ENCODE measurements at regions not wholly inside any gene's neighbourhood (a gene's known extent, or its start where the extent isn't known, plus 50 kb on each side); places are given as distances from the start of the nearest gene placed in this dataset.
A peak's percentile ranks its signal among the peaks of the same experiment; 100 is the strongest.

GRCh38 chr4:1473718-1474117 lies 67.5 kb upstream of the NKX1-1 start:
- Histone ChIP-seq H3K27ac (ENCODE audit: low read depth, low read length, poor library complexity, severe bottlenecking) (no peak overlapping the region), H3K27me3 (replicated peaks; ENCODE audit: insufficient read depth, low read depth, low read length, poor library complexity) (peaks cover 34% of the 10 kb centered on the region), H3K36me3 (ENCODE audit: insufficient read depth, low read length, poor library complexity, severe bottlenecking) (no peaks in the 10 kb centered on the region), H3K9me3 (ENCODE audit: low read depth, low read length, poor library complexity, severe bottlenecking) (no peaks in the 10 kb centered on the region), H3K4me1 (ENCODE audit: insufficient read depth, low read length, poor library complexity, severe bottlenecking) (no peaks in the 10 kb centered on the region), H3K4me3 (ENCODE audit: low read depth, low read length, poor library complexity, severe bottlenecking) (no peak overlapping the region)
- TF ChIP-seq, protein P1, sequence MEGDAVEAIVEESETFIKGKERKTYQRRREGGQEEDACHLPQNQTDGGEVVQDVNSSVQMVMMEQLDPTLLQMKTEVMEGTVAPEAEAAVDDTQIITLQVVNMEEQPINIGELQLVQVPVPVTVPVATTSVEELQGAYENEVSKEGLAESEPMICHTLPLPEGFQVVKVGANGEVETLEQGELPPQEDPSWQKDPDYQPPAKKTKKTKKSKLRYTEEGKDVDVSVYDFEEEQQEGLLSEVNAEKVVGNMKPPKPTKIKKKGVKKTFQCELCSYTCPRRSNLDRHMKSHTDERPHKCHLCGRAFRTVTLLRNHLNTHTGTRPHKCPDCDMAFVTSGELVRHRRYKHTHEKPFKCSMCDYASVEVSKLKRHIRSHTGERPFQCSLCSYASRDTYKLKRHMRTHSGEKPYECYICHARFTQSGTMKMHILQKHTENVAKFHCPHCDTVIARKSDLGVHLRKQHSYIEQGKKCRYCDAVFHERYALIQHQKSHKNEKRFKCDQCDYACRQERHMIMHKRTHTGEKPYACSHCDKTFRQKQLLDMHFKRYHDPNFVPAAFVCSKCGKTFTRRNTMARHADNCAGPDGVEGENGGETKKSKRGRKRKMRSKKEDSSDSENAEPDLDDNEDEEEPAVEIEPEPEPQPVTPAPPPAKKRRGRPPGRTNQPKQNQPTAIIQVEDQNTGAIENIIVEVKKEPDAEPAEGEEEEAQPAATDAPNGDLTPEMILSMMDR (conservative IDR thresholded peaks at IDR 0.05; ENCODE audit: low read depth, low read length): no peak
- no peak for TF ChIP-seq EZH2 (IDR thresholded peaks at IDR 0.05; ENCODE audit: borderline replicate concordance, low read depth, low read length, poor library complexity, severe bottlenecking)
- POLR2A ChIA-PET (ENCODE audit: low non-redundant PET): no interaction called here
- BruUV-seq (replicated peaks): no TSS peak
- intact Hi-C loops (cut with micrococcal nuclease; ENCODE audit: unreplicated experiment): no loop called here
- CTCF ChIA-PET: no interaction called here
- no peak for DNase-seq (ENCODE audit: low spot score)

DNA sequence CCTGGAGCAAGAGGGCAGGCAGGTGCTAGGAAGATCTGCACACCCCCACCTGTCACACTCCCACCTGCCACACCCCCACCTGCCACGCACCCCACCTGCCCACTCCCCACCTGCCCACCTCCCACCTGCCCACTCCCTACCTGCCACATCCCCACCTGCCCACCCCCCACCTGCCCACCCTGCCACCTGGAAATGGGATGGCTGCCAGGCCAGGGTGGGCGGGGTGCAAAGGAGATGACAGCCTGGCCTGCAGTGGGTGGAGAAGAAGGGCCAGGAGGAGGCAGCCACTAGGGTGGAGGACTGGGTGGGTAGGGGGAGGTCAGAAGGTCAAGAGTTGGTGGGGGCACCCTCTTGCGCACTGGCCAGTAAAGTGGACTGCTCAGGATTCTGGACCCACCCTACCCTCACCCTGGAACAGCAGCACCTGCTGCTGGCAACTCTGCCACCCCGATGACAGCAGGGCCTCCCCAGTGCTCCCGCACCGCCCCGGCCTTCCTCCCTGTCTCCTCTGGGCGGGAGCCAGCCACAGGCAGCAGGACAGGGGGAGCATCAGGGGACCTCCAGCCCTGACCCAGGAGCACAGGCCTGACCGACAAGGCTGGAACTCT lies 66.8 kb upstream of the NKX1-1 start:
- no peak for DNase-seq (ENCODE audit: low spot score)
- ChIA-PET CTCF (no interaction called here), POLR2A (ENCODE audit: low non-redundant PET) (no interaction called here)
- Histone ChIP-seq H3K4me1 (ENCODE audit: insufficient read depth, low read length, poor library complexity, severe bottlenecking) (no peaks in the 10 kb centered on the region), H3K9me3 (ENCODE audit: low read depth, low read length, poor library complexity, severe bottlenecking) (no peaks in the 10 kb centered on the region), H3K36me3 (ENCODE audit: insufficient read depth, low read length, poor library complexity, severe bottlenecking) (no peaks in the 10 kb centered on the region), H3K4me3 (ENCODE audit: low read depth, low read length, poor library complexity, severe bottlenecking) (no peak overlapping the region), H3K27ac (ENCODE audit: low read depth, low read length, poor library complexity, severe bottlenecking) (no peak overlapping the region), H3K27me3 (replicated peaks; ENCODE audit: insufficient read depth, low read depth, low read length, poor library complexity) (peaks cover 34% of the 10 kb centered on the region)
- intact Hi-C loops (cut with micrococcal nuclease; ENCODE audit: unreplicated experiment): no loop called here
- no peak for TF ChIP-seq EZH2 (IDR thresholded peaks at IDR 0.05; ENCODE audit: borderline replicate concordance, low read depth, low read length, poor library complexity, severe bottlenecking)
- TF ChIP-seq, protein P1 (conservative IDR thresholded peaks at IDR 0.05; ENCODE audit: low read depth, low read length): no peak
- no TSS peak for BruUV-seq (replicated peaks)

GRCh38 chr4:1472148-1472797 lies 66.0 kb upstream of the NKX1-1 start:
- no peaks in the 10 kb centered on the region for H3K36me3 ChIP-seq (ENCODE audit: insufficient read depth, low read length, poor library complexity, severe bottlenecking)
- H3K4me3 ChIP-seq (ENCODE audit: low read depth, low read length, poor library complexity, severe bottlenecking): no peak overlapping the region
- BruUV-seq (replicated peaks): no TSS peak
- intact Hi-C loops (cut with micrococcal nuclease; ENCODE audit: unreplicated experiment): no loop called here
- H3K27ac ChIP-seq (ENCODE audit: low read depth, low read length, poor library complexity, severe bottlenecking): no peak overlapping the region
- H3K27me3 ChIP-seq (replicated peaks; ENCODE audit: insufficient read depth, low read depth, low read length, poor library complexity): peaks cover 34% of the 10 kb centered on the region
- H3K9me3 ChIP-seq (ENCODE audit: low read depth, low read length, poor library complexity, severe bottlenecking): no peaks in the 10 kb centered on the region
- no peaks in the 10 kb centered on the region for H3K4me1 ChIP-seq (ENCODE audit: insufficient read depth, low read length, poor library complexity, severe bottlenecking)
- DNase-seq (ENCODE audit: low spot score): no peak
- ChIA-PET CTCF (no interaction called here), POLR2A (ENCODE audit: low non-redundant PET) (no interaction called here)
- peak; percentile 93 for TF ChIP-seq EZH2 (IDR thresholded peaks at IDR 0.05; ENCODE audit: borderline replicate concordance, low read depth, low read length, poor library complexity, severe bottlenecking)
- TF ChIP-seq, protein P1 (conservative IDR thresholded peaks at IDR 0.05; ENCODE audit: low read depth, low read length): no peak

Data from A673 (cell line).